SU-DHL-6 (cell line): ENCODE measurements at regions not wholly inside any gene's neighbourhood (a gene's known extent, or its start where the extent isn't known, plus 50 kb on each side); places are given as distances from the start of the nearest gene placed in this dataset.

ENCODE experiments used
- H2AFZ ChIP-seq: fragments of 200-600 bp; sonication (generic); 2 replicates; pipeline ENCODE4 v1.6.1; 2014; ENCODE audit warnings: low read depth, mild to moderate bottlenecking, moderate library complexity, mixed read lengths, antibody characterized with exemption, low read length; ENCODE audit not compliant: severe bottlenecking
- H3F3A ChIP-seq: fragments of 200-600 bp; shearing (Covaris generic); 2 replicates; pipeline ENCODE4 v1.6.0; 2016; ENCODE audit warnings: antibody characterized with exemption, mild to moderate bottlenecking; ENCODE audit not compliant: insufficient read depth
- H3K27ac ChIP-seq: fragments of 200-600 bp; sonication (generic); 2 replicates; pipeline ENCODE4 v1.5.1; 2016; ENCODE audit warnings: low read depth, mild to moderate bottlenecking, low read length, moderate library complexity, mixed read lengths
- H3K27me3 ChIP-seq: fragments of 200-600 bp; sonication (generic), shearing (Covaris generic); 2 replicates; pipeline ENCODE4 v1.6.0; 2014; ENCODE audit warnings: mild to moderate bottlenecking, low read length
- H3K36me3 ChIP-seq: fragments of 200-600 bp; sonication (generic); 2 replicates; pipeline ENCODE4 v1.6.1; 2014; ENCODE audit warnings: mild to moderate bottlenecking, low read length, mixed read lengths
- H3K4me2 ChIP-seq: fragments of 300-600, 200-600 bp; shearing (Covaris generic), sonication (generic); 2 replicates; pipeline ENCODE4 v1.6.0; 2014; ENCODE audit warnings: low read length, low read depth, mild to moderate bottlenecking; ENCODE audit not compliant: poor library complexity, severe bottlenecking
- H3K4me3 ChIP-seq: fragments of 200-600 bp; sonication (generic); 2 replicates; pipeline ENCODE4 v1.5.1; 2014; ENCODE audit warnings: antibody characterized with exemption, low read length, mild to moderate bottlenecking, mixed read lengths; ENCODE audit not compliant: insufficient read depth, poor library complexity, severe bottlenecking
- H3K79me2 ChIP-seq: fragments of 200-600 bp; sonication (generic); 2 replicates; pipeline ENCODE4 v1.6.1; 2014; ENCODE audit warnings: mild to moderate bottlenecking, low read length, moderate library complexity; ENCODE audit not compliant: insufficient read depth
- H3K9ac ChIP-seq: fragments of 200-600 bp; sonication (generic); 2 replicates; pipeline ENCODE4 v1.7.0; 2014; ENCODE audit warnings: mild to moderate bottlenecking, low read length
- H3K9me2 ChIP-seq: fragments of 200-600 bp; sonication (generic); replicated peaks from 2 replicates; pipeline ENCODE4 v1.6.1; 2014; ENCODE audit warnings: low read length; ENCODE audit not compliant: insufficient read depth
- H3K9me3 ChIP-seq: fragments of 200-600 bp; sonication (generic); 2 replicates; pipeline ENCODE4 v1.6.1; 2014; ENCODE audit warnings: low read length, mixed read lengths; ENCODE audit not compliant: insufficient read depth
- H4K20me1 ChIP-seq: fragments of 200-600 bp; sonication (generic); 2 replicates; pipeline ENCODE4 v1.6.1; 2014; ENCODE audit warnings: low read depth, mild to moderate bottlenecking, antibody characterized with exemption, low read length, moderate library complexity, mixed read lengths
- EZH2phosphoT487 ChIP-seq: fragments of 200-600 bp; sonication (generic), shearing (Covaris generic); conservative IDR thresholded peaks from 2 replicates; pipeline ENCODE4 v1.6.1; 2018; ENCODE audit warnings: mild to moderate bottlenecking, antibody characterized with exemption, low read length, moderate library complexity, mixed read lengths
- TF ChIP-seq, protein P1 (sequence below): fragments of 200-600 bp; sonication (generic); IDR thresholded peaks from one replicate; pipeline ENCODE4 v1.5.1; 2017; ENCODE audit warnings: antibody characterized with exemption, mild to moderate bottlenecking, low read length, moderate library complexity; ENCODE audit not compliant: insufficient read depth, poor library complexity, severe bottlenecking

GRCh38 chr18:28963481-28963880, 786.6 kb upstream of the CDH2 start:
- Histone ChIP-seq H3K9me3 (no peaks in the 10 kb centered on the region), H3K9me2 (0 out of 2 replicates have a peak, but pooled peaks cover 4% of the 10 kb centered on the region), H2AFZ (no peak overlapping the region), H3K27ac (no peak overlapping the region), H3K4me2 (no peak overlapping the region), H4K20me1 (no peaks in the 10 kb centered on the region), H3F3A (no peaks in the 10 kb centered on the region), H3K36me3 (no peaks in the 10 kb centered on the region), H3K4me3 (no peak overlapping the region), H3K79me2 (no peaks in the 10 kb centered on the region), H3K27me3 (no peaks in the 10 kb centered on the region), H3K9ac (no peak overlapping the region)
- TF ChIP-seq EZH2phosphoT487 = no peak
- TF ChIP-seq, protein P1, sequence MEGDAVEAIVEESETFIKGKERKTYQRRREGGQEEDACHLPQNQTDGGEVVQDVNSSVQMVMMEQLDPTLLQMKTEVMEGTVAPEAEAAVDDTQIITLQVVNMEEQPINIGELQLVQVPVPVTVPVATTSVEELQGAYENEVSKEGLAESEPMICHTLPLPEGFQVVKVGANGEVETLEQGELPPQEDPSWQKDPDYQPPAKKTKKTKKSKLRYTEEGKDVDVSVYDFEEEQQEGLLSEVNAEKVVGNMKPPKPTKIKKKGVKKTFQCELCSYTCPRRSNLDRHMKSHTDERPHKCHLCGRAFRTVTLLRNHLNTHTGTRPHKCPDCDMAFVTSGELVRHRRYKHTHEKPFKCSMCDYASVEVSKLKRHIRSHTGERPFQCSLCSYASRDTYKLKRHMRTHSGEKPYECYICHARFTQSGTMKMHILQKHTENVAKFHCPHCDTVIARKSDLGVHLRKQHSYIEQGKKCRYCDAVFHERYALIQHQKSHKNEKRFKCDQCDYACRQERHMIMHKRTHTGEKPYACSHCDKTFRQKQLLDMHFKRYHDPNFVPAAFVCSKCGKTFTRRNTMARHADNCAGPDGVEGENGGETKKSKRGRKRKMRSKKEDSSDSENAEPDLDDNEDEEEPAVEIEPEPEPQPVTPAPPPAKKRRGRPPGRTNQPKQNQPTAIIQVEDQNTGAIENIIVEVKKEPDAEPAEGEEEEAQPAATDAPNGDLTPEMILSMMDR = no peak

GRCh38 chr18:28961669-28962228, 784.8 kb upstream of the CDH2 start:
- Histone ChIP-seq H3K4me3 (no peak overlapping the region), H3K36me3 (no peaks in the 10 kb centered on the region), H3K9ac (no peak overlapping the region), H3K4me2 (no peak overlapping the region), H3F3A (no peaks in the 10 kb centered on the region), H3K27ac (no peak overlapping the region), H3K79me2 (no peaks in the 10 kb centered on the region), H2AFZ (no peak overlapping the region), H3K9me3 (no peaks in the 10 kb centered on the region), H3K27me3 (no peaks in the 10 kb centered on the region), H3K9me2 (no peaks in the 10 kb centered on the region), H4K20me1 (no peaks in the 10 kb centered on the region)
- TF ChIP-seq EZH2phosphoT487 = no peak
- TF ChIP-seq, protein P1 = peak; percentile 46

DNA sequence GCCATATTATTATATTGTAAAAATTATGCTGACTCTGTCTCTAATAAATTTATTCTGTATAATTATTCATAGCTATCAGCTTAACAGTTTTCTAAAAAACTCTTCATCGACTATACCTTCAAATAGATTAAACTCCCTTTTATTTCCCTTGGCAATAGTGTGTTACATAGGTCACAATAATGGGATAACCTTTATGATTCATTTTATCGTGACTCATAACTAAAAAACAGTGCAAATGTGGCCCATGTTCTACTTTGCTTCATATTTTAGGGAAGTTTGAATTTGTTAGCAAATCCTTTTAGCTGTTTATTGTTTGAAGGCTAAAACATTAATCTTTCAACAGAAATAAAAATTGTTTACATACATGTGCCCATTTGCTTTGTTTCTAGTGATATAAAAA, 783.2 kb upstream of the CDH2 start:
- no peaks in the 10 kb centered on the region for H3K36me3 ChIP-seq
- H4K20me1 ChIP-seq = no peaks in the 10 kb centered on the region
- H2AFZ ChIP-seq = no peak overlapping the region
- H3K27me3 ChIP-seq = no peaks in the 10 kb centered on the region
- no peak for TF ChIP-seq EZH2phosphoT487
- TF ChIP-seq, protein P1 = no peak
- no peak overlapping the region for H3K4me2 ChIP-seq
- H3K9ac ChIP-seq = no peak overlapping the region
- no peak overlapping the region for H3K4me3 ChIP-seq
- H3K27ac ChIP-seq = no peak overlapping the region
- no peaks in the 10 kb centered on the region for H3K9me2 ChIP-seq
- no peaks in the 10 kb centered on the region for H3F3A ChIP-seq
- H3K9me3 ChIP-seq = no peaks in the 10 kb centered on the region
- no peaks in the 10 kb centered on the region for H3K79me2 ChIP-seq
